NCI-H1092 treated with DMSO at 0.1 percent for 48 hours (cell line): ENCODE measurements at regions not wholly inside any gene's neighbourhood (a gene's known extent, or its start where the extent isn't known, plus 50 kb on each side); places are given as distances from the start of the nearest gene placed in this dataset.
"Not testable (repeated sequence)": the region's sequence is repeated elsewhere in the genome, so short reads cannot be mapped to it uniquely, and the experiment has no call there.

Experiments used
- DNase-seq: peaks from one replicate; lab custom pipeline; 2025; lab: John Stamatoyannopoulos, UW

DNA sequence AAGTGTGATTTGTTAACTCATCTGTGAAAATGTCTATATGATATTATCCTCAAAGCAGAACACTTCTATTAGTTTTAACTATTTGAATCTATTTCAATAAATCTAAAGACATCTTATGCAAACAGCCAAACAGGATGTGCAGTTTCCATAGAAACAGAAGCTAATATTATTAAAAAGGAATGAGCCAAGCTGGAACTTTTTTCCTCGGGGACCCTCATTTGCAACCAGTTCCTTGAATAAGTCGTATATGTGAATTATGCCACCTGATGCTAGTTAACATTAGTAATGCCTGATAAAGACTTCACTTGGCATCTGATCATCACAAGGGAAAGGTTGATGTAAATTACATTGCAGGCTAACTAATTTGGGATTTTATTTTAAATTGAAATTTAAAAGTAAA, 216.9 kb upstream of the SMLR1 start:
- DNase-seq, result no peak

DNA sequence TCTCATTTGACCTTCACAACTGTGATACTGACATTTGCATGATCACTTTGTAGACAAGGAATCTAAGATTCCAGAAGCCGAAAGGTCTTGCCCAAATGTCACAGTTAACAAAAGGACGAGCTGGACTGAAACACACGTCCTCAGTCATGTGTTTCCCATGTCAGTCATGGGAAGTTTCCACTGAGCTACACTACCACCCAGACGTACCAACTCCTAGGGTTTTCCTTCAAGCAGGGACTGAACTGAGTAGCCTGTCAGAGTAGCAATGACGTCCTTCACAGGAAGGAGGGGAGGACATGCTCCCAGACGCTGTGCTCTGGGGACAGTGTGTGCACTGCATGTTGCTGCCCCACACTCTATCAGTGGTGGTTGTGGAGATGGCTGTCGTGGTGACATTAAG, 215.8 kb upstream of the SMLR1 start:
- DNase-seq, result no peak

DNA sequence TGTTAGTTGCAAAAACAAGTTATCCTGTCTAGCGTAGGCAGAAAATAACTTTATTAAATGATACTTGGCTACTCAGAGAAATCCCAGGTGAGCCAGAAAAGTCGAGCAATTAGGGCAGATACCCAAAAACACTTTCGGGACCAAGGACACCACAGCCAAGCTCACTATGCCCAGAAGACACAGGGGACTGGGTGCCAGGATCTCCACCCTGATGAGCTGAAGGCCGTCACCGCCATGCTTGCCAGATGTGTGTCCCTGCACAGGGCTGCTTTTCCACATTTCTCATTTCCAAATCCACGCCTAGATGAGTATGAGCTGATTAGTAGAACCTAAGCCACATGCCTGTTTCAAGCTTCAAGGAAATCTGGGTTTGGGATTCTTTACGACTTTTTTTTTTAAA, 214.0 kb upstream of the SMLR1 start:
- DNase-seq, result no peak

DNA sequence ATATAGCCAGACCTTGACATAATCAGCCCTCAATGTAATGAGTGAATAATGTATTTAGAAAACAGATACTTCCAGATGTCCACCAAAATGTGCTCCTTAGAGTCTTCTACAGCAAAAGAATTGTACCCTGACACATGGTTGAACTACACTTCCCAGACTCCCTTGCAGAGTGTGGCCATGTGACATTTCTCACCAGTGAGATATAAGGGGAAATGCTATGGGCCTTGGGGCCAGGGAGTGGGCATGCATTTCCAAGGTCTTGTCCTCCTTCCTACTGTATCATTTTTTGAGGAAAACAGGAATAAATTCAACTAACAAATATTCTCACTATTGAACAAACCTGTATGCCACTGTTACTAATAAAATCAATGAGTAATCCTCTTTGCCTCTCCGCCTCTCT, 211.4 kb upstream of the SMLR1 start:
- DNase-seq, result no peak

DNA sequence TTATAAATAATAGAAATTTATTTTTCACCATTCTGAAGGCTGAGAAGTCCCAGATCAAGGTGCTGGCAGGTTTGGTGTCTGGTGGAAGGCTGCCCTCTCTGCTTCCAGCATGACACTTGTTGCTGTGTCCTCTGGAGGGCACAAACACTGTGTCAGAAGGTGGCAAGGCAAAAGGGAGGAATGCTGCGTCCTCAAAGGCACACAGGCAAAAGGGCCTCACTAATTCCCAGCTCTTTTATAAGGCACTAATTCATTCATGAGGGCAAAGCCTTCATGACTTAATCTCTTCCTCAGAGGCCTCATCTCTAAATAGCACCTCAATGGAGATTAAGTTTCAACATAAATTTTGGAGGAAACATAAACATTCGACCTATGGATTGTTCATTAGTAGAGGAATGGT, 209.5 kb upstream of the SMLR1 start:
- DNase-seq, result no peak

DNA sequence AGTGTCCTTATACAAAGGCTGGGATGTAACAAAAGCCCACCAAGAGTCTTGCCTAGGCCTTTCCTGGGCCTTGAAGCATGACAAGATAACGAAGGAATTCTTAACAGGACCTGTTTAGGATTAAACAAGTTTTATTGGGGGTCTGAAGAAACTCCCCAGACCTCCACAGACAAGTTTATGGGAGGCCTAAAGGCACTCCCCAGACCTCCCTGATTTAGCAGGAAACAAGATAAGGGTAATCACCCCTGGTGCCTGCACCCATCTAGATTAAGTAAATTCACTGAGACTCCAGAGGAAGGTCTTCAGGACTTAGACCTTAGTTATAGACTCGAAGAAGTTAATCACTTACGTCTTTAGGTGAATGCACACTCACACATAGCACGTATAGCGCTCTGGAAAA, 208.4 kb upstream of the SMLR1 start:
- not testable (repeated sequence) for DNase-seq

DNA sequence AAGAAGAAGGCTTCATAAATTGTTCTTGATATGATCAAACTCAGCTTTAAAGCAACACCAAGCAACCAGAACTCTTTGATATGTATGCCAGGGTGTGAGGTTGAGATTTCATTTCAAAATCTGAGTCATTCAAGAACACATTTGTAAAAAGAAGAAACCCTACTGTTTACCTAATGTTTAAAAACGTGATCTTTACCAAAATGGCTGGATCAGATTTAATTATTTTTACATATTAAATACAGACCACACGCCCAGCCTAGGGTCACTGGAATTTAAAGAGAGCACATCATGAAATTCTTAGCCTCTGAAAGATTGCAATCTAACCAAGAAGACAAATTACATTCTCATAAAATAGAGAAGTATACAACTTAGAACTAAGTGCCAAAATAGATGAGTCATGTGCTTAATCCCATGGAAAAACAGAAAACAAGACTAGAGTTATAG, 206.8 kb upstream of the SMLR1 start:
- DNase-seq, result no peak

DNA sequence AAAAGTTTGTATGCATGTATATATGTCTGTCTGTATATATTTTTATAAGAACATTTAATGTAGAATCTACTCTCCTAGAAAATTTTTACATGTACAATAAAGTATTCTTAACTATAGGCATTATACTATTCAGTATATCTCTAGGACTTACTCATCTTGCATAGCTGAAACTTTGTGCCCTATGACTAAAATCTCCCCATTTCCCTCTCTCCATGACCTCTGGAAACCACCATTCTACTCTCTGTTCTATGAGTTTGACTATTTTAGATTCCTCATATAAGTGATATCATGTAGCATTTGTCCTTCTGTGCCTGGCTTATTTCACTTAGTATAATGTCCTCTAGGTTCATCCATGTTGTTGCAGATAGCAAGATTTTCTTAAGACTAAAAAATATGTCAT, 205.1 kb upstream of the SMLR1 start:
- DNase-seq, result no peak

DNA sequence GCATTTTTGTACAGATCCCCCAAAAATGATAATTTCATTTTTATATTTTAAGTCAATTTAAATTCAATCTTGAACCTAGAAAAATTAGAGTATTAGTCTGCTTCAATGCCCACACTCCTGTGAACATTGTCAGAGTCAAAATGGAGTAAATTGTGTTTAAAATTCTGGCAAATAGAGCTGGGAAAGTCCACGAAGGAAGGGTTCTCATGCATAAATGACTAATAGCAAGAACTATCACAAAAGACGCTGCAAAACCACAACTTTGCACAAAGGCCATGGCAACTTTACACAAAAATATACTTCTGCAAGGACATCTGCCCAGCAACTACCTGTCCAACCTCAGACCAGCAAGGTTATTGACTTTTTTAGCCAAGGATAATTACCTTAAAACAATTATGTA, 203.2 kb upstream of the SMLR1 start:
- DNase-seq, result no peak

DNA sequence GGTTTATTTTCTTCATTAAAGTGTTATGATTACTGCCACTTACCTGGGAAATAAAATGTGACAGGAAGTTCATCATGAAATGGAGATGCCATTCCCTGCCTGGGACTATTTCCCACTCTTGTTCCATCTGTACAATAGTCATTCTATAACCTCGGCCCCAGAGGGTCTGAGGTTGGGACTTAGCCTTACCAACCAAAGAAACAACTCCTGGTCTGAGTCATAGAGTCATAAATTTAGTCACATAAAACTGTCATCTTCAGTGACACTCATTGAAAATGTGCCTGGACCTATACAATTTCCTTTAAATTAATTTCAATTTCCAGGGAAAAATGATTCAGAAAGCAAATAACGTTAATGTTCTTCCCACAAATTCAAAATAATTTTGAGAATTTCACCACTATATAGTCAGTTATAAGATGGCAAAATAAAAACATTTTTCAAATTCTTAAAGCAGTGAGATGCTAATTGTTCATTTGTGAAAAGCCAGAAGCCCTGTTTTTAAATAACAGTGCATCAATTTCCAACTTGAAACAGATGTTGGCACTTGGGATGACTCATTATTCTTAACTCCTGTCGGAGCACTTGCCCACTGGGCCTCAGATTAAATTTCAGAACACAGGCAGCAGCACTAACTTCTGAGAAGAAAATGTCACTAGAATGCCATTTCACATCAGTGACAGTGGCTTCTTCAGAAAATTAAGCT, 201.2 kb upstream of the SMLR1 start:
- DNase-seq, result no peak

DNA sequence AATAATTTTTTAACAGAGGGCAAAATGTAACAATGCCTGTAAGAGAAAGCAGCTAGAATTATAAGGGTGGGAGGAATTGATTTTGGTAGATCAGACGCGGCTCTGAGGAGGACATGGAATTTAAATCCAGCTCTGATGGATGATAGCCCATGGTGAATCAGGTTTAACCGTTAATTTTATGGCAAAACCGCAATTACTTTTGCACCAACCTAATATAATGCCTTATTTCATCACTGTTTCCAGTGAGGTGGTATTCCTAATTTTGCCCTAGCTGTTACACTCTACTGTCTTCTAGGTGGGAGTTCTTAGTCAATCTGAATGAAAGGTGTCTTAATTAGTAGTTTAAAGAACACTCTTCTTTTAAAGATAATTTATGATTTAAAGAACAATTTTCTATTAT, 198.3 kb upstream of the SMLR1 start:
- no peak for DNase-seq

DNA sequence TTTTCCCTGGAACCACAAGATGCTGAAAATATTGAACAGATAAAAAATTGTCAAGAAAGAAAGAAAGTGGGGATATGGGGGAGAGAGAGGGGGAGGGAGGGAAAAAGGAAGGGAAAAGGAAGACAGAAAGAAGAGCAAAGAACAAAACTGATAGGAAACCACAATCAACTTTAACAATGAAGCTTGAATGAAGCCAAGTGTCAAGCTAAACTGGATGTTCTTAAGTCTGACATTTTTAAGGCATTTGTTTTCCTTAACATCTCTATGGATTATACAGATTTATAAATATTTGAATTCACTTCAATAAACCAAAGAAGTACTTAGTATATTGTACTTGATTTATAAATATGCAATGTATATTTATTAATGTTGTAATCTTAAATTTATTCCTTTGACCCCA, 197.6 kb upstream of the SMLR1 start:
- no peak for DNase-seq

DNA sequence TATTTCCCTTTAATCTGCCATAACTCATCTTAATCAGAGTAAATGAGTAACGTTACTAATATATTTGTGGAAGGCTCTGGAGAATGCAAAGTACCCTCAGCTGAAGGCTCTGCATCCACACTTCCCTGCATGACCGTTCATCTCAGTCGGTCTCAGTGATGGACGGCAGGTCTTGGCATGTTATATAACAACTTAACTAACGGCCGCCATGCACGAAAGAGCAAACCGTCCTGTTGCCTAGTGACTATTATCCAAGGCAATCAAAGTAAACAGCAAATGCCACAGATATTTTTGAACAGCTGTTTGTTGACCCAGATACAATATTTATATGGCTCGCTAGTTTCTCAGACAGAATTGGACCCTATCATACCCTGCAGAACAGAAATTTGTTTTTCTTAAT, 194.9 kb upstream of the SMLR1 start:
- peak; percentile 32 for DNase-seq

DNA sequence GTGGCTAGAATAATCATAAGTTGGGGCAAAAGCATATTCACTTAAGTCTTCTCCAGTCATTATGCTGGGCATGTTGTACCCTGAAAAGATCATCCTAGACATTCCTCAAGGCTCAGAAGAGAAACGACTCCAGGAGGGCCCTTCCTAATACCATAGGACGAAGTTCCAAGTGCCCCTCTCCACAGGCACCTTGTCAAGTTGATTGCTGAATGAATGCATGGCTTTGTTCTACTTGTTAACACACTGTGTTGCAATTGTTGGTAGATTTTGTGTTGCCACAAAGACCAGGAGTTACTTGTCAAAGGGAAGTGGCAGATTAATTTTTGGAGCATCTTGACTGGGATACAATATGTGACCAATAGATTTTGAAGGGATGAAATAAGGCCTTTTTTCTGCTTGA, 194.3 kb upstream of the SMLR1 start:
- no peak for DNase-seq

DNA sequence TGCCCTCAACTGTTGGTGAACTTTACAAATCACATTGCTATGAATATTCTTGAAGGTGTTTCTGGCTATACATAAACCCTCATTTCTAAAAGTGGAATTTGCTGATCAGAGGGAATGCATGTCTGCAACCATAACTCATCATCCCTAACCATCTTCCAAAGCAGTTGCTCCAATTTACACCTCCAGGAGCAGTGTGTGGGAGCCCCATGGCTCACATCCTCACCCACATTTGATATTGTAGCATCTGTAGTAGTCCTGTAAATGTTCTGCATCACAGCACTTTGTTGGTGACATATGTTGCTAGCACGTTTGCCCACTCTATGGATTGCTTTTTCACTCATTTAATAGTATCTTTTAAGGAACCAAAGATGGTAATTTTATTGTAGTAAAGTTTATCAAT, 183.8 kb upstream of the SMLR1 start:
- DNase-seq, result no peak

DNA sequence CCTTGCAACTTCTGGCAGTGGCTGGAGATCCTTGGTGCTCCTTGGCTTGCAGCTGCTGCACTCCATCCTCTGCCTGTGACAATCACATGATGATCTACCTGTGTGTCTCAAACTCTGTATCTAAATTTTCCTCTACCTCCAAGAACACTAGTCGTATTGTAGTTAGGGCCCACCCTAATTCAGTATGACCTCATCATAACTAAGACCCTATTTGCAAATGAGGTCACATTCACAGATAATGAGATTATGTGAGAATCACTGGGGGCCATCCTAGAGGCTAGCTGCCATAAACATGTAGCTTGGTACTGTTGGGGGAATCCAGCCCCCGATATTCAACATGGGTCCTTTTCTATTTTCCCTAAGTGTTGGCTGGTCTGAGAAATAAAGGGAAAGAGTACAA, 183.0 kb upstream of the SMLR1 start:
- no peak for DNase-seq

DNA sequence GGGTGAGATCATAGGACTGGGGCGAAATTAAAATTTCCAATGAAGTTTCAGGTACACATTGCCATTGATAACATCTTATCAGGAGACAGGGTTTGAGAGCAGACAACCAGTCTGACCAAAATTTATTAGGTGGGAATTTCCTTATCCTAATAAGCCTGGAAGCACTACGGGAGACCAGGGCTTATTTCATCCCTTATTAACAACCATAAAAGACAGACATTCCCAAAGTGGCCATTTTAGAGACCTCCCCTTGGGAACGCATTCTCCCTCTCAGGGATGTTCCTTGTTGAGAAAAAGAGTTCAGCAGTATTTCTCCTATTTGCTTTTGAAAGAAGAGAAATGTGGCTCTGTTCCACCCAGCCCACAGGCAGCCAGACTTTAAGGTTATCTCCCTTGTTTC, 182.4 kb upstream of the SMLR1 start:
- not testable (repeated sequence) for DNase-seq

DNA sequence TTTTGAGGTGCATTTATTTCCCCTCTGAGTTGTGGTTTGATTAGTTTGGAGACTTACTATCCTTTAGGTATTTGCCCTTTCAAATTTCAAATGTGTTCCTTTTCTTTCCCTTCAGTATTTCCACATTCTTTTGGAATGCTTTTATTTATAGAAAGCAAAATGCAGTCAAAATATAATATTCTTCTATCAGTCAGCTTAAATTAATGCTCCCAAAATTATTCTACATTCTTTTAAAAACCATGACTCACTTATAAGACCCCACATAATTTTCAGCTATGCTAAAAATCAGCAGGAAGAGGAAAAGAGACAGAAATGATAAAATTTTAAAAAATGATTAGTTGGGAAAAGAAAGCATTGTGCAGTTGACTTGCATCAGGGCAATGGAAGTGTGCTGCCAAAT, 180.0 kb upstream of the SMLR1 start:
- no peak for DNase-seq

DNA sequence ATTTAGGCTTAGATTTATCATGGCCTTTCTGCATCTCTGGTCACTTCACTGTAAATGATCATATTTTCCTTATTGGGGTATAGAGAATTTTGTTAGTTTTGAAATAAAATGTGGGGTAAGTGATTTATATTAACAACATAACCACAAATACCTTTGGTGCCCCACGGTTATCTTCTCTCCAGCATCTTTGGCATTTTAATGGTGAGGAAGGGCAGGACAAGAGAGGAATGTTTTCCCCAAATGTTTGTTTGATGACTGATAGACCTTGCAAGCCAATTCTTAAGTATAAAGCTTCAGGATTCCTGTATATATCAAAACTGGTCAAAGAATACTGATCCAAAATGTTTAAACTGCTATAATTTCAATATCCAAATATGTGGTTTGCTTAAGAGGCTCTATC, 171.6 kb upstream of the SMLR1 start:
- no peak for DNase-seq

DNA sequence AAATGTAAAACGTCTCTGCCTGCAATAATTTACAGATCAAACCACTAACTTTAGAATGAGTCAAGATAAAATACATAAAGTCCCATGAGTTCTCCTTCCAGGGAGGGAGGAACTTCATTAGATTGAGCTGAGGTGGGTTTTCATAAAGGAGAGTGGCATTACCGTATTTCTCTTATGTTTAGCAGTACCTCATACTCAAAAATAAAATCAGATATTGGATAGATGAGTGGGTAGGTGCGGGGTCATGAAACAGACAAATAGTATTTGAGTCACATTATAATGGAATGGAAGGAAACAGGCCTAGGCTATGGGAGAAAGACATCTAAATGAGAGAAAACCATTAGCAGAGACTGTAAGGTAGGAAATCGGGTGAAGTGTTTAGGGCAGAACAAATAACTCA, 166.1 kb upstream of the SMLR1 start:
- no peak for DNase-seq

DNA sequence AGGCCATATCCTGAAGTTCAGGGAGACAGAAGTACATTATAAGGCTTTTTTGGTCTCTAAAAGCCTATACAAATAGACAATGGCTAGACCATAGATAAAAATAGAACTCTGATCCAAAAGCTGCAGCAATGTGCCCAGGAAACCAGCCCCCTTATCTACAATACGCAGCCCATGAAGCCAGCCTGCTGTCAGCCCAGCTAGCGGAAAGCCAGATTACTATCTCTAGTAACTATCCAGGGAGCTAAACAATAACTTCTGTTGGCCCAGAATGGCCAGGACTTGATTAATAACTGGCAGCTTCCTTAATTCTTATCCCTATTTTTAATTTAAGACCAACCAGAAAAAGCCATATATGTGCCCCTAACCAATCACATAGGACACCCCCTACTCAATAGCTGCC, 160.4 kb upstream of the SMLR1 start:
- no peak for DNase-seq

DNA sequence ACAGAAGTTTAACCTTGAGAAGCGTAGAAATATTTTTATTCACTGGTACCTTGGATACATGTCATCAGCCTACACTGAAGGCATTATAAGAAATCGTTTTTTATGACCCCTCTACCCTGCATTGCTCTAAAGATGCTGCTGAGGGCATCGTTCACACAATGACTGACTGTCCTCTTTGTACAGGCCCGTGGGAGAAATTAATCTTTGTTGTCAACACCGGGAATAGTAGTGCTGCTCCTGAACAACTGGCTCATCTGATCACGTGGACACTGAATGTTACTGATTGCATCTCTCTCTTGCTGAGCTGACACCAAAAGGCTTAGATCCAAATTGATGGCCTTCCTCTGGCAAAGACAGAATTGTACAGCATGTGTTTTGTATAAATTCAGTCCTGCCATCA, 157.1 kb upstream of the SMLR1 start:
- DNase-seq, result no peak

DNA sequence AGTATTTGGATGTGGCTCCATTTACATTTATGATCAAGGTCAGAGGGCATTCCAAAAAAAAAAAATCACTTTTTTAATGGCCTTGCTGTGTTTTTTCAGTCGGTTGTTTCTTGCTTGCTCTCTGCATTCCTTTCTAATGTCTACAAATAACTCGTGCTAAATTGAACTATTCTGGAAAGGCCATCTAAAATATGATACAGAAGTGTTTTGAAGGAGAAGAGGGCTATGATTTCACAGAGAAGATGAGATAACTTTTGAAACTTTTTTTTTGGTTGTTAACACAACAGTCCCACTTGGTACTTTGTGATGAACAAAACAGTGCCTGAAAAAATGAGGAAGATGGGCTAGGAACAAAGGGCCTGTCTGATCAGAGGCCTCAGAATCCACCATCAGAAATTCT, 156.1 kb upstream of the SMLR1 start:
- no peak for DNase-seq

DNA sequence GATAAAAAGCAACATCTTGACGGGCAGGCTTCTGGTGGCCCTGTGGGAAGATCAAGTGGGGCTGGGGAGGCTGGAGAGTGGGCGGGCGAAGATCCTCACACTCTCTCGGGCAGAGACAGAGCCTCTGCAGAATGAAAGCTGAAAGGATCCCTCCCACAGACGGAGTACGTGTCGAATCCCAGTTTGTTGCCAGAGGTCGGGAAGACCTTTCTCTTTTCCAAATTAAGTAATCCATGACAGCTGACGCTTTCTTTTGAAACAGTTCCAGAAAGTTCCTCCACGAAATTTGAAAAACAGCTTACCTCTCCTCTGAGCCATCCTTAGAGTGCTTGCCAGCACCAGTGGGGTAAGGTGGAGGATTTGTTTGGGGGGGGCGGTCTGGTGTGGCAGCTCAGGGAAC, 155.6 kb upstream of the SMLR1 start:
- DNase-seq, result no peak

DNA sequence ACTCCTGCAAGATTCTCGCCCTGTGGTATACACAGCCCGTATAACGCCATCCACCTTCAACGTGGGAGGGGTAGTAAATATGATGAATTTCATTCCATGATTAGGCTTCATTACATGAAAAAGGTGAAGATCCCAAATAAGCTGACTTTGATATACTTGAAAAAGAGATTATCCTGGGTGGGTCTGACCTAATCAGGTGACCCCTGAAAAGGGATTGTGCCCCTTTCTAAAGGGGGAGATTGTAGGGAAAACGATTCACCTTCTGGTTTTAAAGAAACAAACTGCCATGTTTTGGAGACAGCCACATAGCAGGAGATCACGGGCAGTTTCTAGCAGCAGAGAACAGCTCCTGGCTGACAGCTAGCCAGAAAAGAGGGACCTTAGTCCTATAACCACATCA, 155.1 kb upstream of the SMLR1 start:
- DNase-seq, result no peak
